ENCODE measurements at regions not wholly inside any gene's neighbourhood (a gene's known extent, or its start where the extent isn't known, plus 50 kb on each side); places are given as distances from the start of the nearest gene placed in this dataset.

- no peak overlapping the region for H3K4me3 Mint-ChIP-seq (ENCODE audit: unreplicated experiment)
- POLR2A ChIA-PET = no interaction called here
- Histone ChIP-seq H3K27me3 (replicated peaks; ENCODE audit: control insufficient read depth, insufficient read depth, low read length) (no peaks in the 10 kb centered on the region), H3K4me3 (ENCODE audit: low read depth, low read length) (no peak overlapping the region), H3K36me3 (ENCODE audit: control insufficient read depth, insufficient read depth, low read length) (no peaks in the 10 kb centered on the region), H3K4me1 (no peaks in the 10 kb centered on the region), H3K9me3 (peaks cover 5% of the 10 kb centered on the region; the same call in 1 of the 2 replicates)
- BruUV-seq (replicated peaks) = no TSS peak
- CTCF ChIA-PET = no interaction called here
- no peaks in the 10 kb centered on the region for H3K4me1 Mint-ChIP-seq (ENCODE audit: low read depth, unreplicated experiment)
- intact Hi-C loops (cut with micrococcal nuclease; ENCODE audit: unreplicated experiment) = no loop called here
- peaks cover 11% of the 10 kb centered on the region for H3K9me3 Mint-ChIP-seq (ENCODE audit: unreplicated experiment)
- no peaks in the 10 kb centered on the region for H3K27me3 Mint-ChIP-seq (ENCODE audit: insufficient read depth, unreplicated experiment)
- TF ChIP-seq CTCF (IDR thresholded peaks at IDR 0.05; ENCODE audit: insufficient read depth in 1 of 2, low read depth in 1 of 2, low read length in 1 of 2, severe bottlenecking in 1 of 2, unreplicated experiment in 1 of 2) = no peak
- no peak overlapping the region for H3K27ac Mint-ChIP-seq (ENCODE audit: unreplicated experiment)
- no peaks in the 10 kb centered on the region for H3K36me3 Mint-ChIP-seq (ENCODE audit: insufficient read depth, unreplicated experiment)
- DNase-seq = no peak
Observed at GRCh38 chr11:98771791-98772190, 249.0 kb upstream of the CNTN5 start.

- H3K27me3 ChIP-seq (replicated peaks; ENCODE audit: control insufficient read depth, insufficient read depth, low read length) = no peaks in the 10 kb centered on the region
- ChIA-PET CTCF (no interaction called here), POLR2A (no interaction called here)
- no peaks in the 10 kb centered on the region for H3K36me3 Mint-ChIP-seq (ENCODE audit: insufficient read depth, unreplicated experiment)
- TF ChIP-seq CTCF (IDR thresholded peaks at IDR 0.05; ENCODE audit: insufficient read depth in 1 of 2, low read depth in 1 of 2, low read length in 1 of 2, severe bottlenecking in 1 of 2, unreplicated experiment in 1 of 2) = no peak
- H3K36me3 ChIP-seq (ENCODE audit: control insufficient read depth, insufficient read depth, low read length) = no peaks in the 10 kb centered on the region
- no peak overlapping the region for H3K4me3 Mint-ChIP-seq (ENCODE audit: unreplicated experiment)
- H3K4me1 Mint-ChIP-seq (ENCODE audit: low read depth, unreplicated experiment) = no peaks in the 10 kb centered on the region
- H3K27ac Mint-ChIP-seq (ENCODE audit: unreplicated experiment) = no peak overlapping the region
- no peak for DNase-seq
- H3K4me1 ChIP-seq = no peaks in the 10 kb centered on the region
- no TSS peak for BruUV-seq (replicated peaks)
- H3K9me3 Mint-ChIP-seq (ENCODE audit: unreplicated experiment) = peaks cover 11% of the 10 kb centered on the region
- H3K27me3 Mint-ChIP-seq (ENCODE audit: insufficient read depth, unreplicated experiment) = no peaks in the 10 kb centered on the region
- intact Hi-C loops (cut with micrococcal nuclease; ENCODE audit: unreplicated experiment) = no loop called here
- peaks cover 5% of the 10 kb centered on the region; the same call in 1 of the 2 replicates for H3K9me3 ChIP-seq
- H3K4me3 ChIP-seq (ENCODE audit: low read depth, low read length) = no peak overlapping the region
Observed at GRCh38 chr11:98772893-98773292, 247.9 kb upstream of the CNTN5 start.

GRCh38 chr11:98793276-98793675 is 227.5 kb upstream of the CNTN5 start:
- no peaks in the 10 kb centered on the region for H3K9me3 Mint-ChIP-seq (ENCODE audit: unreplicated experiment)
- intact Hi-C loops (cut with micrococcal nuclease; ENCODE audit: unreplicated experiment) = no loop called here
- TF ChIP-seq CTCF (IDR thresholded peaks at IDR 0.05; ENCODE audit: insufficient read depth in 1 of 2, low read depth in 1 of 2, low read length in 1 of 2, severe bottlenecking in 1 of 2, unreplicated experiment in 1 of 2) = no peak

More at GRCh38 chr11:98793276-98793675, 227.5 kb upstream of the CNTN5 start:
- no peak overlapping the region for H3K4me3 Mint-ChIP-seq (ENCODE audit: unreplicated experiment)
- H3K4me3 ChIP-seq (ENCODE audit: low read depth, low read length) = no peak overlapping the region
- BruUV-seq (replicated peaks) = no TSS peak
- POLR2A ChIA-PET = no interaction called here
- H3K4me1 ChIP-seq = no peaks in the 10 kb centered on the region
- no peak overlapping the region for H3K27ac Mint-ChIP-seq (ENCODE audit: unreplicated experiment)
- H3K4me1 Mint-ChIP-seq (ENCODE audit: low read depth, unreplicated experiment) = no peaks in the 10 kb centered on the region
- H3K9me3 ChIP-seq = no peaks in the 10 kb centered on the region
- no peaks in the 10 kb centered on the region for H3K36me3 Mint-ChIP-seq (ENCODE audit: insufficient read depth, unreplicated experiment)
- no peaks in the 10 kb centered on the region for H3K27me3 ChIP-seq (replicated peaks; ENCODE audit: control insufficient read depth, insufficient read depth, low read length)
- H3K36me3 ChIP-seq (ENCODE audit: control insufficient read depth, insufficient read depth, low read length) = no peaks in the 10 kb centered on the region
- DNase-seq = no peak
- H3K27me3 Mint-ChIP-seq (ENCODE audit: insufficient read depth, unreplicated experiment) = no peaks in the 10 kb centered on the region
- CTCF ChIA-PET = no interaction called here
